Stomach (tissue), 8 donors: ENCODE measurements at regions not wholly inside any gene's neighbourhood (a gene's known extent, or its start where the extent isn't known, plus 50 kb on each side); places are given as distances from the start of the nearest gene placed in this dataset.

Source experiments
- DNase-seq, 2 donors: peaks; one replicate each; pipeline versions ENCODE4 v3.0.0 to v3.0.0-alpha.2; 2013 to 2019
- H3K27ac ChIP-seq, 5 donors: fragments of 200-600 bp in 4 of 5; sonication (generic) in 4 of 5; one replicate each; pipeline ENCODE4 v1.5.1; 2013 to 2019; ENCODE audit warnings: mild to moderate bottlenecking in 1 of 5, moderate library complexity in 1 of 5
- H3K27me3 ChIP-seq, 3 donors: fragments of 200-600 bp; sonication (generic); one replicate each; pipeline ENCODE4 v1.5.1; 2017 to 2019; ENCODE audit warnings: mixed run types in 1 of 3
- H3K36me3 ChIP-seq, 4 donors: fragments of 200-600 bp; sonication (generic); 1 replicate in 3 of 4; 2 replicates in 1 of 4; pipeline ENCODE4 v1.5.1; 2016 to 2019
- H3K4me1 ChIP-seq, 4 donors: fragments of 200-600 bp; sonication (generic); one replicate each; pipeline ENCODE4 v1.5.1; 2016 to 2019
- H3K4me3 ChIP-seq, 4 donors: fragments of 200-600 bp; sonication (generic) in 3 of 4; one replicate each; pipeline ENCODE4 v1.5.1; 2016 to 2019; ENCODE audit warnings: mild to moderate bottlenecking in 1 of 4
- H3K9me3 ChIP-seq, 4 donors: fragments of 200-600 bp; sonication (generic); one replicate each; pipeline ENCODE4 v1.5.1; 2016 to 2019
- CTCF ChIP-seq, 7 experiments: fragments of 450-650 bp in 4 of 7; fragments of 200-600 bp in 3 of 7; sonication (generic) in 3 of 7; IDR thresholded peaks; one replicate each; pipeline ENCODE4 v1.5.1; 2016 to 2019; ENCODE audit warnings: antibody characterized with exemption in 7 of 7, control low read depth in 2 of 7, mild to moderate bottlenecking in 1 of 7
- EP300 ChIP-seq: sonication (generic); formaldehyde crosslinking; IDR thresholded peaks from one replicate; pipeline ENCODE4 v1.6.1; 2017; ENCODE audit warnings: antibody characterized with exemption
- POLR2A ChIP-seq, 4 donors: fragments of 450-650 bp; IDR thresholded peaks; one replicate each; pipeline ENCODE4 v1.6.1; 2016; ENCODE audit warnings: antibody characterized with exemption in 4 of 4, control low read depth in 2 of 4, mild to moderate bottlenecking in 1 of 4, moderate library complexity in 1 of 4
- POLR2AphosphoS5 ChIP-seq, 3 donors: sonication (generic); formaldehyde crosslinking; IDR thresholded peaks; one replicate each; pipeline ENCODE4 v1.6.1; 2016; ENCODE audit warnings: antibody characterized with exemption in 3 of 3
- WGBS, 5 donors: extraction: QIAGEN DNeasy Blood & Tissue Kit in 3 of 5; methylation state at CpG; one replicate each; pipeline versions ENCODE4 v1.1.5 to v1.1.7; 2013 to 2018; 5-methylcytosine and 5-hydroxymethylcytosine counted together
- intact Hi-C: fragments of 100-400 bp; cut with DNase I; formaldehyde crosslinking; loops from one replicate; pipeline ENCODE4 v1.15.1; 2023; ENCODE audit warnings: low total_unique reads
- donor health status: healthy with polysubstance abuse.
- donor health status: Bipolar disorder and iron deficiency.
- donor health status: healthy.

- H3K27ac ChIP-seq, result peak overlapping the region in 1 of 5 donors; percentile 11
- H3K4me3 ChIP-seq, result no peak overlapping the region
- no peaks in the 10 kb centered on the region for H3K27me3 ChIP-seq
- no peak for TF ChIP-seq CTCF (IDR thresholded peaks at IDR 0.05)
- no peak for TF ChIP-seq POLR2A (IDR thresholded peaks at IDR 0.05)
- no peak for TF ChIP-seq POLR2AphosphoS5 (IDR thresholded peaks at IDR 0.05)
- no peak for TF ChIP-seq EP300
- H3K9me3 ChIP-seq, result peaks cover 0 to 2% (median 0%) of the 10 kb centered on the region in 4 donors
- no peaks in the 10 kb centered on the region for H3K36me3 ChIP-seq
- DNase-seq, result no peak
- 81 to 94% (median 88%) methylated on average over 2 of the region's 2 CpGs for WGBS, 5 donors
- peaks cover 0 to 23% (median 6%) of the 10 kb centered on the region in 4 donors for H3K4me1 ChIP-seq
- intact Hi-C loops, result no loop called here
These were observed 321.9 kb upstream of the RASGRP1 start for GRCh38 chr15:38886315-38887163.

- DNase-seq, result no peak
- H3K9me3 ChIP-seq, result peaks cover 0 to 5% (median 0%) of the 10 kb centered on the region in 4 donors
- 63 to 90% (median 85%) methylated on average over 4 to 5 of the region's 5 CpGs for WGBS, 5 donors
- peaks cover 0 to 23% (median 8%) of the 10 kb centered on the region in 4 donors for H3K4me1 ChIP-seq
- H3K4me3 ChIP-seq, result no peak overlapping the region
- intact Hi-C loops, result no loop called here
- no peaks in the 10 kb centered on the region for H3K36me3 ChIP-seq
- no peaks in the 10 kb centered on the region for H3K27me3 ChIP-seq
- H3K27ac ChIP-seq, result peak overlapping the region in 2 of 5 donors; percentile 6 to 16
- TF ChIP-seq POLR2AphosphoS5 (IDR thresholded peaks at IDR 0.05) (no peak), EP300 (no peak), CTCF (IDR thresholded peaks at IDR 0.05) (no peak), POLR2A (IDR thresholded peaks at IDR 0.05) (no peak)
These were observed 324.1 kb upstream of the RASGRP1 start for GRCh38 chr15:38888701-38889221.

- peaks cover 0 to 5% (median 0%) of the 10 kb centered on the region in 4 donors for H3K9me3 ChIP-seq
- no peak overlapping the region for H3K27ac ChIP-seq
- WGBS, 5 donors, result 90 to 98% (median 94%) methylated on average over 3 of the region's 3 CpGs
- no peak for TF ChIP-seq POLR2A (IDR thresholded peaks at IDR 0.05)
- TF ChIP-seq POLR2AphosphoS5 (IDR thresholded peaks at IDR 0.05), result no peak
- no peak for TF ChIP-seq EP300
- no peaks in the 10 kb centered on the region for H3K36me3 ChIP-seq
- H3K27me3 ChIP-seq, result no peaks in the 10 kb centered on the region
- DNase-seq, result no peak
- peaks cover 0 to 24% (median 8%) of the 10 kb centered on the region in 4 donors for H3K4me1 ChIP-seq
- H3K4me3 ChIP-seq, result no peak overlapping the region
- intact Hi-C loops, result no loop called here
These were observed 325.6 kb upstream of the RASGRP1 start for GRCh38 chr15:38890194-38890593.

- TF ChIP-seq POLR2AphosphoS5 (IDR thresholded peaks at IDR 0.05), result no peak
- TF ChIP-seq EP300, result no peak
- no peak for TF ChIP-seq CTCF (IDR thresholded peaks at IDR 0.05)
- TF ChIP-seq POLR2A (IDR thresholded peaks at IDR 0.05), result no peak
- intact Hi-C loops, result no loop called here
- DNase-seq, result no peak
- Histone ChIP-seq H3K4me1 (peaks cover 0 to 13% (median 0%) of the 10 kb centered on the region in 4 donors), H3K9me3 (peaks cover 0 to 5% (median 0%) of the 10 kb centered on the region in 4 donors), H3K4me3 (no peak overlapping the region), H3K27me3 (no peaks in the 10 kb centered on the region), H3K27ac (peak overlapping the region in 1 of 5 donors; percentile 21), H3K36me3 (no peaks in the 10 kb centered on the region)
These were observed 329.3 kb upstream of the RASGRP1 start for GRCh38 chr15:38893925-38894242.
